ENCODE measurements at regions not wholly inside any gene's neighbourhood (a gene's known extent, or its start where the extent isn't known, plus 50 kb on each side); places are given as distances from the start of the nearest gene placed in this dataset.
"Not testable (repeated sequence)": the region's sequence is repeated elsewhere in the genome, so short reads cannot be mapped to it uniquely, and the experiment has no call there.

DNA sequence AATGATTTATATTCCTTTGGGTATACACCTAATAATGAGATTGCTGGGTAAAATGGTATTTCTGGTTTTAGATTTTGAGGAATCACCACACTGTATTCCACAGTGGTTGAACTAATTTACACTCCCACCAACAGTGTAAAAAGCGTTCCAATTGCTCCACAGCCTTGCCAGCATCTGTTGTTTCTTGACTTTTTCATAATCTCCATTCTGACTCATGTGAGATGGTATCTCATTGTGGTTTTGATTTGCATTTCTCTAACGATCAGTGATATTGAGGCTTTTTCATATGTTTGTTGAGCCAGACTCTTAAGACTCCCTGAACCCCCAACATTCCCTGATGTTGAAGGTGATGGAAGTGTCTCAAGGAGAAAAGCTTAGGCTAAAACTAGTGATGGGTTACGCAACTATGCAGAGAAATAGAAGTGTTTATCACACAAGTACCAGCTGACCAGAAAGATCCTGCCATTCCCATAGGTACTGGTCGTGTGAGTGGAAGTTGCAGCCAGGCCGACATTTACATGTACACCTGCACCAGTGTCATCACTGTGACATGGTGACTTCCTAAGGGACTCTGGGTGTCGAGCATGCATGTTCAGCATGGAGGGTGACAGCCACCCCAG is 711.2 kb upstream of the NRP1 start:
- peaks cover 3% of the 10 kb centered on the region for H3K9me3 Mint-ChIP-seq
- H3K27me3 Mint-ChIP-seq (ENCODE audit: low read depth): peaks cover 8% of the 10 kb centered on the region
- TF ChIP-seq, protein P1, sequence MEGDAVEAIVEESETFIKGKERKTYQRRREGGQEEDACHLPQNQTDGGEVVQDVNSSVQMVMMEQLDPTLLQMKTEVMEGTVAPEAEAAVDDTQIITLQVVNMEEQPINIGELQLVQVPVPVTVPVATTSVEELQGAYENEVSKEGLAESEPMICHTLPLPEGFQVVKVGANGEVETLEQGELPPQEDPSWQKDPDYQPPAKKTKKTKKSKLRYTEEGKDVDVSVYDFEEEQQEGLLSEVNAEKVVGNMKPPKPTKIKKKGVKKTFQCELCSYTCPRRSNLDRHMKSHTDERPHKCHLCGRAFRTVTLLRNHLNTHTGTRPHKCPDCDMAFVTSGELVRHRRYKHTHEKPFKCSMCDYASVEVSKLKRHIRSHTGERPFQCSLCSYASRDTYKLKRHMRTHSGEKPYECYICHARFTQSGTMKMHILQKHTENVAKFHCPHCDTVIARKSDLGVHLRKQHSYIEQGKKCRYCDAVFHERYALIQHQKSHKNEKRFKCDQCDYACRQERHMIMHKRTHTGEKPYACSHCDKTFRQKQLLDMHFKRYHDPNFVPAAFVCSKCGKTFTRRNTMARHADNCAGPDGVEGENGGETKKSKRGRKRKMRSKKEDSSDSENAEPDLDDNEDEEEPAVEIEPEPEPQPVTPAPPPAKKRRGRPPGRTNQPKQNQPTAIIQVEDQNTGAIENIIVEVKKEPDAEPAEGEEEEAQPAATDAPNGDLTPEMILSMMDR (IDR thresholded peaks at IDR 0.05; ENCODE audit: unreplicated experiment in 3 of 3): no peak
- no peaks in the 10 kb centered on the region for H3K36me3 Mint-ChIP-seq (ENCODE audit: low read depth)
- H3K4me1 Mint-ChIP-seq: peaks cover 23% of the 10 kb centered on the region
- H3K4me3 Mint-ChIP-seq: no peak overlapping the region
- H3K27ac Mint-ChIP-seq: no peak overlapping the region

DNA sequence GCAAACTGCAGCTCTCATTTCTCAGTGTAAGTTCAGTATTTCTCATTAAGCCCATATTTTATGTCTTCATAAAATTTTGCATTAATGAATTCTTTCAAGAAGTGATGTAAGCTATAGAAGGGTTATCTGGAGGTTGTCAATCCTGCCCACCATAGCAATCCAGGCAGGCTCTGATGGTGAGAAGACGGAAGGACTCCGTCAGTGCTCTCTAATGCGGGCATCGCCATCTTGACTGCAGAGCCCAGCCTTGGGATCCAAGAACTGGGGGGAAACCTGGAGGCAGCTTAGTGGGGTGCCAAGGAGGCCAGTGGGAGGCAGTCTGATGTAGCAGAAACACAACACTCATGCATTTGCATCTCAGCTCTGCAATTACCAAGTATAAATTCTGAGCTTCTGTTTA is 707.4 kb upstream of the NRP1 start:
- H3K36me3 Mint-ChIP-seq (ENCODE audit: low read depth): no peaks in the 10 kb centered on the region
- H3K4me1 Mint-ChIP-seq: peaks cover 6% of the 10 kb centered on the region
- no peak overlapping the region for H3K27ac Mint-ChIP-seq
- H3K27me3 Mint-ChIP-seq (ENCODE audit: low read depth): no peaks in the 10 kb centered on the region
- H3K4me3 Mint-ChIP-seq: no peak overlapping the region
- H3K9me3 Mint-ChIP-seq: no peaks in the 10 kb centered on the region
- TF ChIP-seq, protein P1 (IDR thresholded peaks at IDR 0.05; ENCODE audit: unreplicated experiment in 3 of 3): no peak

DNA sequence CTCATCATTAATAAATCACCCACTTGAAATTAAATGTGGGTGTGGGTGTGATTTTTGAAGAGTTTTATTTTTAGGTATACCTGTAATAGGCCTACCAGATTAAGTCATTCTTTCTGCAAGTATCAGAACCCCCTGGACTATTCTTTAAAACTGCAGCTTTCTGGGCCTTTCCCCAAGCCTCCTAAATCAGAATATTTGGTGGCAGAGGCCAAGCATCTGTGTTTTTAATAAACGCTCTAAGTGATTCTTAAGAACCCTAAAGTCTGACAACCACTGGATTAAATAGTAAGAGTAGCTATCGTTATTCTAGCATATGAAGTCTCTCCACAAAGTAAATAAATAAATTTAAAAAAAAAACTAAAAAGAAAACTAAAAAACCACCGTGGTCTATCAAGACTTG is 703.0 kb upstream of the NRP1 start:
- Mint-ChIP-seq H3K4me1 (no peaks in the 10 kb centered on the region), H3K9me3 (peaks cover 4% of the 10 kb centered on the region), H3K27me3 (ENCODE audit: low read depth) (no peaks in the 10 kb centered on the region), H3K4me3 (no peak overlapping the region), H3K36me3 (ENCODE audit: low read depth) (no peaks in the 10 kb centered on the region), H3K27ac (no peak overlapping the region)
- TF ChIP-seq, protein P1 (IDR thresholded peaks at IDR 0.05; ENCODE audit: unreplicated experiment in 3 of 3): no peak

DNA sequence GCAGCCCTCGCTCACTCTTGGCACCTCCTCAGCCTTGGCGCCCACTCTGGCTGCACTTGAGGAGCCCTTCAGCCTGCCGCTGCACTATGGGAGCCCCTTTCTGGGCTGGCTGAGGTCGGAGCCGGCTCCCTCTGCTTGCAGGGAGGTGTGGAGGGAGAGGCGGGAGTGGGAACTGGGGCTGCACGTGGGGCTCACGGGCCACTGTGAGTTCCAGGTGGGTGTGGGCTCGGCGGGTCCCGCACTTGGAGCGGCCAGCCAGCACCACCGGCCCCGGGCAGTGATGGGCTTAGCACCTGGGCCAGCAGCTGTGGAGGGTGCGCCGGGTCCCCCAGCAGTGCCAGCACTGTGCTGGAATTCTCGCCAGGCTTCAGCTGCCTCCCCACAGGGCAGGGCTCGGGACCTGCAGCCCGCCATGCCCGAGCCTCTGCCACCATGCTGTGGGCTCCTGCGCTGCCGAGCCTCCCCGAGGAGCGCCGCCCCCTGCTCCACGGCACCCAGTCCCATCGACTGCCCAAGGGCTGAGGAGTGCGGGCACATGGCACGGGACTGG is 700.8 kb upstream of the NRP1 start:
- H3K27me3 Mint-ChIP-seq (ENCODE audit: low read depth); H3K4me3 Mint-ChIP-seq; H3K4me1 Mint-ChIP-seq; H3K36me3 Mint-ChIP-seq (ENCODE audit: low read depth); H3K9me3 Mint-ChIP-seq; H3K27ac Mint-ChIP-seq: not testable (repeated sequence)

DNA sequence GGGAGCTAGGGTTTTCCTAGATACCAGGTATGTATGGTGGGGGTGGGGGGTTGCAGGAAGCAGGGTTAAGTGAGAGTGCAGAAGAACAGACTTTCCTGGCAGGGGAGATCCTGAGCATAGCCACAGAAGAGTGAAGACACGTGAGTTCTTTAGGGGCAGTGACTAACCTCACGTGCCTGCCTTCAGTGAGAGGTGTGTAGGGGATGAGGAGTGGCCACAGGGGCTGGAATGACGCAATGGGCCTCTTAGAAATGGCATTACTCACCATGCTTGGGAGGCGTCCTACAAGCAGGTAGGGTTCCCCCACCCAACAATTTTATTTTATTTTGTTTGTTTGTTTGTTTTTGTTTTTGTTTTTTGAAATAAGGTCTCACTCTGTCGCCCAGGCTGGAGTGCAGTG is 698.6 kb upstream of the NRP1 start:
- TF ChIP-seq, protein P1 (IDR thresholded peaks at IDR 0.05; ENCODE audit: unreplicated experiment in 3 of 3): no peak
- H3K9me3 Mint-ChIP-seq: peaks cover 4% of the 10 kb centered on the region
- peaks cover 3% of the 10 kb centered on the region for H3K27me3 Mint-ChIP-seq (ENCODE audit: low read depth)
- no peaks in the 10 kb centered on the region for H3K36me3 Mint-ChIP-seq (ENCODE audit: low read depth)
- no peak overlapping the region for H3K4me3 Mint-ChIP-seq
- no peak overlapping the region for H3K27ac Mint-ChIP-seq
- no peaks in the 10 kb centered on the region for H3K4me1 Mint-ChIP-seq

DNA sequence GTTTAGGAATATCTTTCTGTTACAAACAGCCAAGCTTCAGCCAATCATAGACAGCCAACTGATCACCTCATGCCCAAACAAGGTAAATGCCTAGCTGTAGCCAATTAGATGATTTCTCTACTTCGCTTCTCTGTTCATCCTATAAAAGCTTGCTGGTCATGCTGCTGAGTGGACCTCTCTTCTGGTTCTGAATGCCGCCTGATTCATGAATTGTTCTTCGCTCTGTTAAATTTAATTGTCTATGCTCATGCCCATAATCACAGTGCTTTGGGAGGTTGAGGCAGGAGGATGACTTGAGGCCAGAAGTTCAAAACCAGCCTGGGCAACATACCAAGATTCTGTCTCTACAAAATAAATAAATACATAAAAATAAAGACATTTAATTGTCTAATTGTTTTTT is 698.1 kb upstream of the NRP1 start:
- Mint-ChIP-seq H3K27ac (no peak overlapping the region), H3K27me3 (ENCODE audit: low read depth) (peaks cover 7% of the 10 kb centered on the region), H3K4me1 (no peaks in the 10 kb centered on the region), H3K4me3 (no peak overlapping the region), H3K36me3 (ENCODE audit: low read depth) (no peaks in the 10 kb centered on the region), H3K9me3 (peaks cover 4% of the 10 kb centered on the region)
- TF ChIP-seq, protein P1 (IDR thresholded peaks at IDR 0.05; ENCODE audit: unreplicated experiment in 3 of 3): no peak

All from nephron (organoid).